C4-2B (cell line): ENCODE measurements at regions not wholly inside any gene's neighbourhood (a gene's known extent, or its start where the extent isn't known, plus 50 kb on each side); places are given as distances from the start of the nearest gene placed in this dataset.

Experiments
- H3K27ac ChIP-seq: fragments of 450-650 bp; 2 replicates; pipeline ENCODE4 v1.5.1; 2017
- CTCF ChIP-seq: fragments of 450-650 bp; conservative IDR thresholded peaks from 2 replicates; pipeline ENCODE4 v1.5.1; 2017; ENCODE audit warnings: mild to moderate bottlenecking
- ZFX ChIP-seq: fragments of 450-650 bp; IDR thresholded peaks from 2 replicates; pipeline ENCODE4 v1.6.1; 2017

- TF ChIP-seq CTCF (no peak), ZFX (no peak)
- no peak overlapping the region for H3K27ac ChIP-seq
Observed at GRCh38 chrX:40502688-40503087, 78.1 kb upstream of the ATP6AP2 start.

- no peak for TF ChIP-seq CTCF
- H3K27ac ChIP-seq: no peak overlapping the region
Observed at GRCh38 chrX:40501164-40501855, 79.5 kb upstream of the ATP6AP2 start.

- TF ChIP-seq CTCF (no peak), ZFX (no peak)
- H3K27ac ChIP-seq: no peak overlapping the region
Observed at GRCh38 chrX:40496728-40497127, 84.0 kb upstream of the ATP6AP2 start.

GRCh38 chrX:40495659-40496058 lies 85.1 kb upstream of the ATP6AP2 start:
- H3K27ac ChIP-seq: no peak overlapping the region
- TF ChIP-seq ZFX: no peak
- no peak for TF ChIP-seq CTCF

GRCh38 chrX:40494005-40494404 lies 86.8 kb upstream of the ATP6AP2 start:
- TF ChIP-seq ZFX (no peak), CTCF (no peak)

GRCh38 chrX:40488296-40488695 lies 92.5 kb upstream of the ATP6AP2 start:
- no peak for TF ChIP-seq CTCF
- TF ChIP-seq ZFX: no peak
- no peak overlapping the region for H3K27ac ChIP-seq

More at GRCh38 chrX:40494005-40494404, 86.8 kb upstream of the ATP6AP2 start:
- no peak overlapping the region for H3K27ac ChIP-seq

GRCh38 chrX:40485973-40486372 lies 94.8 kb upstream of the ATP6AP2 start:
- TF ChIP-seq CTCF (no peak), ZFX (no peak)
- no peak overlapping the region for H3K27ac ChIP-seq
